NT2/D1 (cell line): ENCODE measurements at regions not wholly inside any gene's neighbourhood (a gene's known extent, or its start where the extent isn't known, plus 50 kb on each side); places are given as distances from the start of the nearest gene placed in this dataset.
"Not testable (repeated sequence)": the region's sequence is repeated elsewhere in the genome, so short reads cannot be mapped to it uniquely, and the experiment has no call there.

Experiments used
- SUZ12 ChIP-seq: IDR thresholded peaks from 2 replicates; pipeline ENCODE4 v1.6.1; 2011; ENCODE audit not compliant: insufficient read length, insufficient read depth; ENCODE audit errors: extremely low read depth
- YY1 ChIP-seq: IDR thresholded peaks from 2 replicates; pipeline ENCODE4 v1.6.1; 2011; ENCODE audit not compliant: insufficient read length, insufficient read depth
- ZNF274 ChIP-seq: IDR thresholded peaks from 2 replicates; pipeline ENCODE4 v1.6.1; 2011; ENCODE audit warnings: mild to moderate bottlenecking, low read depth, low read length

DNA sequence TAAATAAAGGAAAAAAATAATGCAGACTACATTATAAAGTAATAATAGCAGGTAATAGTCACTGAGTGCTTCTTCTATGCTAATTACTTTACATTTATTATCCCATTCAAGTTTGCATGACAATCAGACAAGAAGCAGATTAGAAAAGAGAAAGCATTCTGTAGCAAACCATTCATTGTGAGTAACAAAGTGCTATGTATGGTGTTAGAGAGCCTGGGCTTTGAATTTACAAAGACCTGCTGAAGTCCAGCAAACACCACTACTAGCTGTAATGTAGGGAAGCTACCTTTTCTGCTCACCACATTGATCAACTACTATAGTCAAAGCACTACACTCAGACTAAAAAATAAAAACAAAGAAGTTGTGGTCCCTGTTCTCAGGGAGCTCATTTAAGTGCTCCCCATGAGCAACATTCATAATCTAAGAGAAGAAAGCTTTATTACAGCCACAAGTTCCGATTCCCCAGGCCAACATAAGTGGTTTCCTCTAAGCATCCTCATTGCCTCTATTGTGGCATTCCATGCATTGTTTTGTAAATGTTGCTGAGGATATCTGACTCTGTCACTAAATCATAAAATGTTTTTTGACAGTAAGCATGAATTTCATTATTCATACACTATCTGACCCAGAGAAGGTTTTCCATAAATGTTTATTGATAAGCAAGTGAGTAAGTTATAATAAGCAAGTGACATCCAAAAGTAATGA, 108.5 kb downstream of the FOXD4L6 start:
- not testable (repeated sequence) for TF ChIP-seq ZNF274, SUZ12, YY1
